PC-3 (cell line): ENCODE measurements at regions not wholly inside any gene's neighbourhood (a gene's known extent, or its start where the extent isn't known, plus 50 kb on each side); places are given as distances from the start of the nearest gene placed in this dataset.

Source experiments
- CTCF ChIP-seq: fragments of 300-600 bp; sonication (generic); conservative IDR thresholded peaks from 2 replicates; pipeline ENCODE4 v1.5.1; 2017; ENCODE audit warnings: antibody characterized with exemption, low read depth, mild to moderate bottlenecking, low read length
- EZH2 ChIP-seq: fragments of 300-600 bp; sonication (generic); IDR thresholded peaks from one replicate; pipeline ENCODE4 v1.6.1; 2017; ENCODE audit warnings: antibody characterized with exemption, mild to moderate bottlenecking, low read length; ENCODE audit not compliant: unreplicated experiment

DNA sequence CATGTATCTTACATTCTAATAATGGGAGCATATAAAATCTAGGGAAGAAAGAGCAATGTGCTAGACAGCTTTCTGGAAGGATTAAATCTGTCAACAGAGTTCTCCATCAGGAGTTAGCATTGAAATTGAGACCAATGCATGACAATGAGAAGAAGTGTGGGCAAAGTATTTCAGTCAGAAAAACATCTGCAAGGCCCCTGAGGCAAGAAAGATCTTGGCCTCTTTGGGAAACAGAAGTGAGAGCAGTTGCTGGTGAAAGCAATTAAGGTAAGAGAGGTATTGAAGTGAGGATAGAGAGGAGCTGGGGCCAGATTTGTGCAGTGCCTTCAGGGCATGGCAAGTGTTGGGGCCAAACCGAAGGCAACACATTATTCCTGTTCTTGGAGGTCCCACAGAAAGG, 999.1 kb downstream of the STPG2 start:
- TF ChIP-seq EZH2, result no peak
- TF ChIP-seq CTCF, result no peak
